ENCODE measurements at regions not wholly inside any gene's neighbourhood (a gene's known extent, or its start where the extent isn't known, plus 50 kb on each side); places are given as distances from the start of the nearest gene placed in this dataset.
"Not testable (repeated sequence)": the region's sequence is repeated elsewhere in the genome, so short reads cannot be mapped to it uniquely, and the experiment has no call there.

DNA sequence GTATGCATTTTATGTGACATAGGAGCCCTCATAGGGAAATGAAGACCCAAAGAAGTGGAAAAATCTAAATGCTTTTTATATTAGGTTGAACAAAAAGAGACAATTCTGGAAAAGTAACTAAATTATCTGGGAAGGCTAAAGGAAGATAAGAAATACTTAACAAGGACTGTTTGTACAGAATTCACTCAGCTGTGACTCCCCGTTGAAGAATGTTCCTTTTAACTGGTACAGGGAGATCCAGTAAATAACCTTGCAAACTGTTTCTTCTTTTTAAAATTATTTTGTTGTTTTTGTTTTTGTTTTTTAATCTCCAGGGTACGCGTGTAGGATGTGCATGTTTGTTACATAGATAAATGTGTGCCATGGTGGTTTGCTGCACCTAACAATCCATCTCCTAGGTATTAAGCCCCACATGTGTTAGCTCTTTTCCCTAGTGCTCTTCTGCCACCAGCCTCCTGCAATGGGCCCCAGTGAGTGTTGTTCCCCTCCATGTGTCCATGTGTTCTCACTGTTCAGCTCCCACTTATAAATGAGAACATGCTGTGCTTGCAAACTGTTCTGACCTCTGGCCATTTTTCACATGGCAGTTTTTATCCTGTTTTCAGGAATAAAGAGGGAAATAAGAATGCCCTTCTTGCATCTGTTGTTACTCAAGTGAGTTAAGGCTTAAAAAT is 81.7 kb downstream of the PWWP3B start:
- ATAC-seq (no peak), DNase-seq (ENCODE audit: low read depth, low spot score) (no peak)
- ChIA-PET RAD21 (ENCODE audit: low non-redundant PET in 1 of 2, low total read pairs in 2 of 2, uncharacterized antibody in 2 of 2, unreplicated experiment in 2 of 2) (no interaction called here), POLR2A (no interaction called here), CTCF (no interaction called here)
- intact Hi-C loops (cut with micrococcal nuclease): no loop called here
- H3K4me2 ChIP-seq (ENCODE audit: low read length): no peak overlapping the region
- BruUV-seq (replicated peaks): no TSS peak
- no peak overlapping the region for H3K27ac ChIP-seq (ENCODE audit: low read depth, low read length)
- H3K9me3 ChIP-seq (ENCODE audit: control insufficient read depth in 1 of 2, insufficient read depth in 1 of 2, low read depth in 1 of 2, low read length in 2 of 2): no peaks in the 10 kb centered on the region
- no peaks in the 10 kb centered on the region for H3K27me3 ChIP-seq (ENCODE audit: insufficient read depth, low read length)
- no peak for TF ChIP-seq EZH2phosphoT487 (IDR thresholded peaks at IDR 0.05; ENCODE audit: borderline replicate concordance)
- no peak for TF ChIP-seq JUND (IDR thresholded peaks at IDR 0.05)
- H2AFZ ChIP-seq (ENCODE audit: low read depth, low read length, poor library complexity, severe bottlenecking): no peak overlapping the region
- no peaks in the 10 kb centered on the region for H3K79me2 ChIP-seq (ENCODE audit: insufficient read depth, low read length)
- H3K9ac ChIP-seq (ENCODE audit: low read length): no peak overlapping the region
- no peaks in the 10 kb centered on the region for H3K9me2 ChIP-seq (ENCODE audit: insufficient read depth)
- no peaks in the 10 kb centered on the region for H3K36me3 ChIP-seq (ENCODE audit: control insufficient read depth in 1 of 2, insufficient read depth in 2 of 2, low read length in 2 of 2)
- peaks cover 0 to 19% of the 10 kb centered on the region in 2 experiments; a peak in 2 of 4 replicates for H3K4me1 ChIP-seq (ENCODE audit: control insufficient read depth in 1 of 2, insufficient read depth in 2 of 2, low read length in 2 of 2)
- no peaks in the 10 kb centered on the region for H4K20me1 ChIP-seq (ENCODE audit: insufficient read depth)
- no peak overlapping the region for H3K4me3 ChIP-seq (replicated peaks in 1 of 2; ENCODE audit: low read depth in 1 of 2, low read length in 2 of 2)

DNA sequence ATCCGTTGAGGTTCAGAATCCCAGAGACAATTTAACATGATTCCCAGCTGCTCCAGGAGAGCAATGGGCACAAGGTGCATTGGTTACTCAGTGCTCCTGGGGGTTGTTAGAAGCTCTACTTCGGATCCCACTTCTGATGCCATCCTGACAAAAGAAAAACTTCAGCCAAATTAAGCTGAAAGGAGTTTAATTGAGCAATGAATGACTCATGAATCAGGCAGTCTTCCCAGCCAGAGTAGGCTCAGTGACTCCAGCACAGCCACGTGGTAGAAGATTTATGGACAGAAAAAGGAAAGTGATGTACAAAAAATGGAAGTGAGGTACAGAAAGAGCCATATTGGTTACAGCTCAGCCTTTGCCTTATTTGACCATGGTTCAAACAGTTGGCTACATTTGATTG is 95.7 kb downstream of the PWWP3B start:
- ChIA-PET POLR2A (no interaction called here), RAD21 (ENCODE audit: low non-redundant PET in 1 of 2, low total read pairs in 2 of 2, uncharacterized antibody in 2 of 2, unreplicated experiment in 2 of 2) (no interaction called here)
- DNase-seq (ENCODE audit: low read depth, low spot score): no peak

DNA sequence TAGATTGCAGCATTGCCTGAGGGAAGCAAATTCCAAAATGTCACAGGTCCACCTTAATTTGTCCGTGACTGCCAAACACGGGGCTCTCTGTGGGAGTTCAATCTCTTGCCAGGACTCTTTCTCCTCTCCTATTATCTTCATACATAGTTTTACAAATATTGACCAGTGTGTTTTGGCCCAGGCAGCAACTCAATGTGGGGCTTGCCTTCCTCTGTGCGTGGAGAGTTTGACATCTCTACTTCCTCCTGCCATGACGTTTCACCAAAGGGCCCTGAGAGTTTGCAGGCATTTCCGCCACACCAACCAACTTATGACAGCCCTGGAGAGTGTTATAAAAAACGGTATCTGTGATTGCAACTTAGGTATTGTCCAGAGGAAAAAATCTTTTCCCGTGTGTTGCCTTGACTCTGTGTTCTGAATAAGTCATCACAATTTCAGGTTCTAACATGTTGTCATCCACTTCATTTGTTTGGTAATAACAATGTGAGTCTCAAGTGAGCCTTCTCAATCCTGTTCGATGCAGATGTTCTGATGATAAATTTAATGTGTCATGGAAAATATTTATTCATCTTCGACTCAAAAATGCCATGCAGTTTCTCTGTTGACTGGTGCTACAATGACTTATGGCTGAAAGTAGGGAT is 106.0 kb downstream of the PWWP3B start:
- POLR2A ChIA-PET, CTCF ChIA-PET: not testable (repeated sequence)

More for the DNA sequence above, 95.7 kb downstream of the PWWP3B start:
- Histone ChIP-seq H3K9me3 (ENCODE audit: control insufficient read depth in 1 of 2, insufficient read depth in 1 of 2, low read depth in 1 of 2, low read length in 2 of 2) (no peaks in the 10 kb centered on the region), H3K27ac (ENCODE audit: low read depth, low read length) (no peak overlapping the region), H3K9me2 (ENCODE audit: insufficient read depth) (no peaks in the 10 kb centered on the region), H3K4me2 (ENCODE audit: low read length) (no peak overlapping the region), H2AFZ (ENCODE audit: low read depth, low read length, poor library complexity, severe bottlenecking) (peak overlapping the region; percentile 16), H4K20me1 (ENCODE audit: insufficient read depth) (no peaks in the 10 kb centered on the region), H3K27me3 (ENCODE audit: insufficient read depth, low read length) (no peaks in the 10 kb centered on the region), H3K4me3 (replicated peaks in 1 of 2; ENCODE audit: low read depth in 1 of 2, low read length in 2 of 2) (no peak overlapping the region), H3K79me2 (ENCODE audit: insufficient read depth, low read length) (no peaks in the 10 kb centered on the region), H3K4me1 (ENCODE audit: control insufficient read depth in 1 of 2, insufficient read depth in 2 of 2, low read length in 2 of 2) (peaks cover 0 to 7% of the 10 kb centered on the region in 2 experiments; a peak in 1 of 4 replicates), H3K9ac (ENCODE audit: low read length) (no peak overlapping the region), H3K36me3 (ENCODE audit: control insufficient read depth in 1 of 2, insufficient read depth in 2 of 2, low read length in 2 of 2) (no peaks in the 10 kb centered on the region)
- intact Hi-C loops (cut with micrococcal nuclease): no loop called here
- no peak for ATAC-seq
- no TSS peak for BruUV-seq (replicated peaks)
- CTCF ChIA-PET: no interaction called here
- 0 out of 2 replicates have a peak, but pooled peaks have one; percentile 21 for TF ChIP-seq CEBPB (IDR thresholded peaks at IDR 0.05; ENCODE audit: low read depth)
- TF ChIP-seq, protein P1, sequence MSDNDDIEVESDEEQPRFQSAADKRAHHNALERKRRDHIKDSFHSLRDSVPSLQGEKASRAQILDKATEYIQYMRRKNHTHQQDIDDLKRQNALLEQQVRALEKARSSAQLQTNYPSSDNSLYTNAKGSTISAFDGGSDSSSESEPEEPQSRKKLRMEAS (IDR thresholded peaks at IDR 0.05): no peak

DNA sequence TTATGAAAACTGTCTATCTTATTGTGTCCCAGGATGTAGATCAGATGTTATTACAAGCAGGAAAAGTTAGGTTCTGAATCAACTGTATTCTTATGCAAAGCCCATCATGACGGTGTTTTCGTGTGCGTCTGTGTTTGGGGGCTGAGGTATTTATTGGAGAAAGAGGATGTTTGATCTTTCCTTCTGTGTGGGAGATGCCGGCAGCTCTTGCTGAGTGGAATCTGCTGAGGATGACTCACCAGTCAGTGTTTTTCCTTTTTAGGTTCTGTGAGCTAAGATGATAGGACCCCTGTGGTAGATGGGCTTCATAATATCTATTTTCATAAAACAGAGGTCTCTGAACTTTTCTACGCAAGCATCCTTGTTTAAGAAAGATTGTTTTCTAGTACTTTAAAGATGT is 107.1 kb downstream of the PWWP3B start:
- H3K36me3 ChIP-seq (ENCODE audit: control insufficient read depth in 1 of 2, insufficient read depth in 2 of 2, low read length in 2 of 2); POLR2A ChIA-PET; DNase-seq (ENCODE audit: low read depth, low spot score); H3K27ac ChIP-seq (ENCODE audit: low read depth, low read length); H3K9me3 ChIP-seq (ENCODE audit: control insufficient read depth in 1 of 2, insufficient read depth in 1 of 2, low read depth in 1 of 2, low read length in 2 of 2); H3K79me2 ChIP-seq (ENCODE audit: insufficient read depth, low read length); BruUV-seq (replicated peaks); RAD21 ChIA-PET (ENCODE audit: low non-redundant PET in 1 of 2, low total read pairs in 2 of 2, uncharacterized antibody in 2 of 2, unreplicated experiment in 2 of 2); H3K4me3 ChIP-seq (replicated peaks in 1 of 2; ENCODE audit: low read depth in 1 of 2, low read length in 2 of 2); H3K27me3 ChIP-seq (ENCODE audit: insufficient read depth, low read length); H3K9me2 ChIP-seq (ENCODE audit: insufficient read depth); intact Hi-C loops (cut with micrococcal nuclease); H3K9ac ChIP-seq (ENCODE audit: low read length); H3K4me2 ChIP-seq (ENCODE audit: low read length); H4K20me1 ChIP-seq (ENCODE audit: insufficient read depth); H2AFZ ChIP-seq (ENCODE audit: low read depth, low read length, poor library complexity, severe bottlenecking); CTCF ChIA-PET: not testable (repeated sequence)
- peak; percentile 50; the same call in 1 of the 2 replicates for ATAC-seq
- H3K4me1 ChIP-seq (ENCODE audit: control insufficient read depth in 1 of 2, insufficient read depth in 2 of 2, low read length in 2 of 2): peaks cover 0 to 14% of the 10 kb centered on the region in 2 experiments; a peak in 2 of 4 replicates

More for the DNA sequence above, 106.0 kb downstream of the PWWP3B start:
- H4K20me1 ChIP-seq (ENCODE audit: insufficient read depth); intact Hi-C loops (cut with micrococcal nuclease); H3K4me3 ChIP-seq (replicated peaks in 1 of 2; ENCODE audit: low read depth in 1 of 2, low read length in 2 of 2); H3K9me3 ChIP-seq (ENCODE audit: control insufficient read depth in 1 of 2, insufficient read depth in 1 of 2, low read depth in 1 of 2, low read length in 2 of 2); H3K9me2 ChIP-seq (ENCODE audit: insufficient read depth); H3K4me1 ChIP-seq (ENCODE audit: control insufficient read depth in 1 of 2, insufficient read depth in 2 of 2, low read length in 2 of 2); H3K36me3 ChIP-seq (ENCODE audit: control insufficient read depth in 1 of 2, insufficient read depth in 2 of 2, low read length in 2 of 2); BruUV-seq (replicated peaks); H3K9ac ChIP-seq (ENCODE audit: low read length); RAD21 ChIA-PET (ENCODE audit: low non-redundant PET in 1 of 2, low total read pairs in 2 of 2, uncharacterized antibody in 2 of 2, unreplicated experiment in 2 of 2); DNase-seq (ENCODE audit: low read depth, low spot score); H3K4me2 ChIP-seq (ENCODE audit: low read length); H3K27me3 ChIP-seq (ENCODE audit: insufficient read depth, low read length); H3K79me2 ChIP-seq (ENCODE audit: insufficient read depth, low read length); ATAC-seq; H3K27ac ChIP-seq (ENCODE audit: low read depth, low read length); H2AFZ ChIP-seq (ENCODE audit: low read depth, low read length, poor library complexity, severe bottlenecking): not testable (repeated sequence)
